ENCODE measurements at regions not wholly inside any gene's neighbourhood (a gene's known extent, or its start where the extent isn't known, plus 50 kb on each side); places are given as distances from the start of the nearest gene placed in this dataset.

- TF ChIP-seq CTCF (IDR thresholded peaks at IDR 0.05; ENCODE audit: borderline replicate concordance, extremely low read depth, low read length, poor library complexity, severe bottlenecking): no peak
- no peak for TF ChIP-seq EZH2 (IDR thresholded peaks at IDR 0.05; ENCODE audit: borderline replicate concordance, low read depth, low read length, severe bottlenecking)
These were observed 379.9 kb downstream of the SAMD5 start for GRCh38 chr6:147888374-147888773.
